DND-41 (cell line): ENCODE measurements at regions not wholly inside any gene's neighbourhood (a gene's known extent, or its start where the extent isn't known, plus 50 kb on each side); places are given as distances from the start of the nearest gene placed in this dataset.

ENCODE experiments used
- CTCF ChIP-seq: IDR thresholded peaks from 2 replicates; pipeline ENCODE4 v1.5.1; 2012; ENCODE audit warnings: borderline replicate concordance, low read length, moderate library complexity, mild to moderate bottlenecking; ENCODE audit not compliant: poor library complexity, severe bottlenecking; ENCODE audit errors: extremely low read depth
- EZH2 ChIP-seq: IDR thresholded peaks from 3 replicates; pipeline ENCODE4 v1.6.1; 2012; ENCODE audit warnings: borderline replicate concordance, low read depth, mild to moderate bottlenecking, moderate library complexity, low read length, inconsistent platforms; ENCODE audit not compliant: severe bottlenecking

- no peak for TF ChIP-seq CTCF
- no peak for TF ChIP-seq EZH2
Observed at GRCh38 chr3:66912306-66912705, 85.8 kb upstream of the KBTBD8 start.
